NCI-H146 (cell line): ENCODE measurements at regions not wholly inside any gene's neighbourhood (a gene's known extent, or its start where the extent isn't known, plus 50 kb on each side); places are given as distances from the start of the nearest gene placed in this dataset.

ENCODE experiments used
- DNase-seq: peaks from one replicate; lab custom pipeline; 2025; lab: John Stamatoyannopoulos, UW

DNA sequence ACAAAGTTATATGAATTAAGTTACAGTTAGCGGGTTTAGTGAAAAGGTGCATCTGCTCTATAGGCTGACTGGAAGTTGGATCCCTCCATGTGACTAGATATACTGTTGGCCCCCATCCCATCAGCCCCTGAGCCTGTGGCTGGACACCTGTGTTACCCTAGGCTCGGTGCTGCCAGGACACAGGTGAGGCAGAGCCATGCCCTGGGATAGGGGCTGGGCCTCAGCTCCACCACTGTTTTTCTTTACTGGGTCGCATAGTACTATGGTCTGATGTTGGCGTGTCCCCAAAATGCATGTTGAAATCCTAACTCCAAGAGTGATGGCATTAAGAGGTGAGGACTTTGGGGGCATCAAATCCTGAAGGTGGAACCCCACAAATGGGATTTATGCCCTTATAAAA, 638.6 kb upstream of the ID2 start:
- DNase-seq = no peak

DNA sequence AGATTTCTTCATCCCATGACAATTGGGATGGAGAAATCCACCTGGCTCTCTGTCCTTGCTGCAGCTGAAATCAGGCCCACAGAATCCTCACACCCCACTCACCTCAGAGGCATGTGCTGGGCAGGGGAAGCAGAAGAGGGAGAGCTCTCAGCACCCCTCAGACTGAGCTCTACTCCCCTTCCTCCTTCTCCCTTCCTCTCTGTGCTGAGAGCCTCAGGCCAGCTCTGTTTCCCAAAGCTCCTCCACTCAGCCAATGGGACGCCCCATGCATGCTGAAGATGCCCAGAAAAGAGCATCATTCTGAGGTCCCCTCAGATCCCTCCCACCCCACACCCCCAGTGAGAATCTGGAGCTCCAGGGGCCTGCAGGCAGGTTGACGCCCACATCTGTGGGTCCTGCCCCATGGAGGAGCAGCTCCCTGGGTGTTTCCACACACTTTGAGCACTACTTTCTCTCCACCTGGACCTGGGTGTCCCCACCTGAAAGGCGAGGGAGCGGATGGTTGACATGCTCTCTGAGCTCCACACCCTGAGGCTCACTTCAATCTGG, 637.7 kb upstream of the ID2 start:
- no peak for DNase-seq

DNA sequence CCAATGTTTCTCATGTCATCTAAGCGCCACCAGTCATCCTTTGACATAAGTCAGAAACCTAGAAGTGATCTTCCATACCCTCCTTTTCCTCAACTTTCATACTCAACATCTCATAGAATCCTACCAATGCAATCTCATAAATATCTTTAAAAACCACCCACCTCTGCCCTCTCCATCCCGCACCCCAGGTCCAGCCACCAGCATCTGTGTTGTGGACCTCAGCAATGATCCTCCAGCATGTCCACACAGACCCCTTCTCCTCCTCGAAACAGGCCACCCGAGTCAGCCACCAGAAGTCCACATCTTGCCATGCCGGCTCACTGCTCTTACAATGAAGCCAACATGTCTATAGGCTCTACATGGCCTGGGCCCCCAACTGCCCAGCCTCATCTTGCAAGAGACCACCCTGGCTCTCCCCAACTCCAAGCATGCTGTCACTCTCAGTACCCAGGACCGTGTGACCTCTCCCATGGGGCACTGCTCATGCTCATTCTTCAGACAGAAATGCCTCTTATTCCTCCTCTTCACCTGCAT, 636.7 kb upstream of the ID2 start:
- DNase-seq = no peak

DNA sequence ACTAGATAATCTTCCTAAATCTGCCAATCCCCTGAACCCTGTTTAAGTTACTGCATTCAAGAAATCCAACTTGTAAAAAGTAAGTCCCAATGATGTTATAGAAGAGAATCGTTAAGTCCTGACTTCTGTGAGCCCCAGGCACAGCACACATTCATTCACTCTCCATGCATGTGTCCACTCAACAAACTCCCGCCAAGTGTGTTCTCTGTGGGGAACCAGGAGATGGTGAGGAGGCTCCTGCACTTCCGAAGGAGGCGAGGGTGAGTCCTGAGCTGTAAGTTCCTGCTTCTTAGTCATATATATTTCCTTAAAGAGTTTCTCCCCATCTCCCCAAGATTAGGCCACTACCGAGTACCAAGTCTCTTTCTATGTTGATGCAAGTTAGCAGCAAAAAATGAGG, 635.0 kb upstream of the ID2 start:
- DNase-seq = no peak

DNA sequence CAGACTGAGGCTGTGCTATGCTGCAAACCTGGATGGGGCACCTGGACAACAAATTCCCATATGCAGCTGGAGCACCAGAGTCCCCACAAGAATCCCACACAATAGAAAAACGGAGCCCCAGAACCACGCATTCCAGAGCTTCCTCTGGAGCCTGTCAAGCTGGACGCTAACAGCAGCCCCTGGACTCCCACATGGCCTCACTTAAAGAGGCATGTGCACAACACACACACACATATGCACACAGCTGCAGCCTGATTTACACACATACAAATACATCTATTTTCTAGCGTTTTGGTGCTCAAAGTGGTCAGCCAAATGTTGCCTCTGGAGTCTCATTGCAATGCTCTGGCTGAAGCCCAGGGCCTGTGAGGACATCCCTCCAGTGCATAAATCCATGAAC, 632.7 kb upstream of the ID2 start:
- DNase-seq = no peak

DNA sequence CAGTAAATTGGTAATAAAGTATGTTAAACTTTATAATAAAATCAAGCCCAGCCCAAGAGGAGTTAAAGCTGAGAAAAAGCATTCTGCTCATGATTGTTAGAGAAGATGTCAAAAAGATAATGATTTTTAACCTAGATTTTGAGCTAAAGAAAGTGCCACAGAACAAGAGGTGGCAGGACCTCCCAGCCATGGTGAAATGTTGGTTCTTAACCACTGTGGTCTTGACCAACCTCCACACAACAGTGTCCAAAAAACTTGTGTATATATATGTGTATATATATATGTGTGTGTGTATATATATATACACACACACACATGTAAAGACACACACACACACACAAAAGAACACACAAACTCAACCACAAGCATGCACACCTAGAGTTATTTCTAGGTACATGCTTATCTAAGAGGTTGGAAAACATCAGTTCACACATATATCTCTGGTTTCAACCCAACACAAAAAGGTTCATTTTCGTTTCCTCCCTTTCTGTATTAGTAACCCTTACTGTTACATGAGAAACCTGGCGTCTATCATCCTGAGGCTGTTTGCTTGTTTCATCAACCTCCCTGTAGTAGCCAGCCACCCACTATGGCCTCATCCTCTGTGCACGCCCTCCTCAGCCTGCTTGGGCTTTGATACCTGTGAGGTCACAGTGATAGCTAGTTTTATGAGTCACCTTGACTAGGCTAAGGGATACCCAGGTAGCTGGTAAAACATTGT, 631.8 kb upstream of the ID2 start:
- DNase-seq = no peak

DNA sequence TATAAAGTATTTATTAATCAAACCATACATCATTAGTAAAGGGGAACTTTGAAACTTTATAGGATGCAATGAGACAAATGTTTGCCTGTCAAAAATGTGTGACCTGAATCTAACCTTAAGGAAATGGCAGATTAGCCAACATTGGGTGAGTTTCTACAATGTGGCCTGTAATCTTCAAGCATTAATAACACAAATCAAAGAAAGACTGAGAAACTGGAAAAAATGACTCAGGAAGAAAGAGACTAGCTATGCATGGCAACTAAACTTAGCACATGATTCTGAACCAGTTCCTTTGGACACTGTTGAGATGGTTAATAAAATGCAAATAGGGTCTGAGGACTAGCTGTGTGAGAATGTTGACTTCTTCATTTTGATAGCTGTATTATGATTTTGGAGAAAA, 628.6 kb upstream of the ID2 start:
- DNase-seq = no peak

DNA sequence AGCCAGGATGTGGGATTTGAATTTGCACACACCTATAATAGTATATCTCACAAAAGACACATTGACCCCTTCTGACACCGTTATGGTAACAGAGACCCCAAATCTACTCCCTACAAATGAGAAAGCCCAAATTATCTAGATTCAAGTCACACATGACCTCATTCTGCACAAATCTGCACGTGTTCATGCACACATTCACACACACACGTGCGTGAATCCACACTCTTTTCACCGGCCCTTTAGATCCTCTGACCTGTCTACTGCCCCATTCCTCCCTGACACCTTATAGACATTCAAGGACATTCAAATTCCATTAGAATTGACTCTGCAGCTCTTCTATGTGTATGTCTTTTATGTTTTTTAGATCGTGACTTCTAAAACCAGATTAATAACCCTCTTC, 627.8 kb upstream of the ID2 start:
- no peak for DNase-seq

DNA sequence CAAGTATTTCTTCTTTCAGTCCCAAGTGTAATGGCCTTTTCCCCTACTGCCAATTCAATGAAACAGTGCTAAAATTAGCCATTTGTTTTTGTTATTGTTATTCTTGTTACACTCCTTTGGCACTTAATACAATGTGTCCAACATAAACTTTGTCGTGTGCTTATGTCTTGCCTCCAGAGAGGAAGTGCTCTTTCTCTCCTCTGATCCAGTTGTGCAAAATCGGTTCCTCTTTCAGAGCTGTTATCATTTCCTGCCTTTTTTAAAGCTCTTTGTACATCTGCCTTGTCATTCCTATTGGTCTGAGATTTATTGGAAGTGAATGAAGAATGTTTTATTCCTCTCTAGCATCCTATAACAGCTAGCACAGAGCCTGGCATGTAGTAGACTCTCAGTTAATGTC, 623.2 kb upstream of the ID2 start:
- no peak for DNase-seq

DNA sequence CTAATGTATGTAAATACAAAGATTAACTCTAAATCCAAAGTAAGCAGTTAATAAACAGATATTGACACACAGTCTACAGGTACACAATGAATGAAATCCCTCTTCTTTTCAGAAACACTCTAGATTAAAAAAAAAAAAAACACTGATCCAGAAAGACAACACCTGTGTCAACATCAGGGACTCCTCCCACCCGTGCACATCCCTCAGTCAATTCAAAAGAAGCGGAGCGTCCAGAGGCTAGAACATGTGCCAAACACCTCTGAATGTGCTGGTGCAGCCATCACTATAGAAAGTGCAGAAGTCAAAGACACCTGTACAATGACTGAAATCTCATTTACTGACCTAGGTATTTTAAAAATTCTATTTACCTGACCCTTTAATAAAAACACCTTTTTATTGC, 622.6 kb upstream of the ID2 start:
- peak; percentile 74 for DNase-seq

DNA sequence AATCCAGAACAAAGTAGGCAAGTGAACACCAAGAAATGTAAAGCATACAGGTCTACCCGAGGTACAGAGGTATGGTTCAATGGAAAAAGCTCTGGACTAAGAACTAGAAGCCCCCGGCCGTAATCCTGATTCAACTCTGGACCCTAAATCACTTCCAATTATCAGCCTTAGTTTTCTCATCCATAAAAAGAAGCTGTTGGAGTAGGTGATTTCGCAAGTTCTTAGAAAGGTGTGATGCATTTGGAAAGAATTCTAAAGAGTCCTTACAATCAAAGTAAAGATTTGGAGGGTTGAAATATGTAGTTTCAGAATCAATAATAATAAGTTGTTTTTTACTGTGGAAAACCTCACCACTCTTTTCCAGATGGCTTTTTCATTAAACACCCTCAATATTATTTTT, 622.1 kb upstream of the ID2 start:
- no peak for DNase-seq

DNA sequence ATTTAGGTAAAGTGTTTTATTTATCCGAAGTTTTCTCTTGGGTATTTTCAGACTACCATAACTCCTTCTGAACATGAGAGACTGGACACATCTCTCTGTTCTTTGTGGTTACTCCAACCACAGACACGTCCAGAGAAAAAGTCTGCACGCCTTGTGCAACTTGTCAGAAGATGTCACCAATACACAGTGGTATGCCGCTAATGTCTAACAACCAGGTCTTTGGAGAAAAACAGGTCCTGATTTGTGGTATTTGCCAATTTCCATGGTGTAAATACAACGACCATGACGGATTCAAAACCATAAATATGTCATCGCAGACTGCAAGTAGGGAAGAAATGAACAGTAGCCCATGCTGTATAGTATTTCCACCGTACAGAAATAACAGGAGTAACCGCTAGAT, 620.6 kb upstream of the ID2 start:
- DNase-seq = no peak

DNA sequence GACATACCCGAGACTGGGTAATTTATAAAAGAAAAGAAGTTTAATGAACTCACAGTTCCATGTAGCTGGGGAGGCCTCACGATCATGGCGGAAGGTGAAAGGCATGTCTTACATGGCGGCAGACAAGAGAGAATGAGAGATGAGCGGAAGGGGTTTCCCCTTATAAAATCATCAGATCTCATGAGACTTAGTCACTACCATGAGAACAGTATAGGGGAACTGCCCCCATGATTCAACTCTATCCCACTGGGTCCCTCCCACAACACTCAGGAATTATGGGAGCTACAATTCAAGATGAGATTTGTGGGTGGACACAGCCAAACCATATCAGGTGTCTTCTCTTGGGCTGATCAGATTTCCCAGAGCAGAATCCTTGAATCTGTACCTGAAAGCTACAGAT, 617.3 kb upstream of the ID2 start:
- no peak for DNase-seq

DNA sequence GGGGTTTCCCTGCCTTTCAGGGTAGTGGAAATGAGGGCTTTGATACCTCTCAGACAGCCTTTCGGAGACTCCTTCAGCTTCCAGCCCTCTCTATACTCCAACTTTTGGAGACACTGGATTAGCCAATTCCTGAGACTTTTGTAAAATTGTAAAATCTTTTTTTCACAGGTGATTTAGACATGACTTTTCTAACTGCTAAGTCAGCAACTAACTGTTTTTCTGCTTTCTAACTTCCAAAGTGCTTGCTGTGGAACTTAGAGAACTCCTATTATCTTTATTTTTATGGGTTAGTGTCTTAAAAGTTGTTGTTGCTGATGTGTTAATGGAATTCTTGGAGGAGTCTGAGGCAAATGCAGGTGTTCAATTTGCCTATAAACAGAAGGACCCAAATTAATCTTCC, 616.7 kb upstream of the ID2 start:
- no peak for DNase-seq

DNA sequence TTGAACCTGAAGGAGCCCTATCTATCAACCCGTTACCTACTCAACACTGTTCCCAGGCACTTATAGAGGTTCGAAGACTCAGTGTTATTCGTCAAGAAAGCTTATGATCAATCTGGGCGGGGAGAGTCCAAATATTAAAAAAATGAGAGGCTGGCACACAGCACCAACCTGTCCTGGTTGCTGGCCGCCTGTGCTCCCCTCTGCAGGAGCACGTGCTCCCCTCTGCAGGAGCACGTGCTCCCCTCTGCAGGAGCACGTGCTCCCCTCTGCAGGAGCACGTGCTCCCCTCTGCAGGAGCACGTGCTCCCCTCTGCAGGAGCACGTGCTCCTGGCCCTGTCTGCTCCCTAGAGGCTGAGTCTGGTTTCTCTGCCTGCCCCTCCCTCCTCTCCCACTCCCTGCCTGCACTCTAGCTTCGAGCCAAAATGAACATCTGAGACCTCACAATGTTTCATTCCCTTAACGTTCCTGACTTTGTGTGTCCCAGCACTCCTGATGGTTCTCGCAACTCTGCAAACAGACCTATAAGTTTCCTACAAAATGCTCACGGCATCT, 614.0 kb upstream of the ID2 start:
- DNase-seq = no peak

DNA sequence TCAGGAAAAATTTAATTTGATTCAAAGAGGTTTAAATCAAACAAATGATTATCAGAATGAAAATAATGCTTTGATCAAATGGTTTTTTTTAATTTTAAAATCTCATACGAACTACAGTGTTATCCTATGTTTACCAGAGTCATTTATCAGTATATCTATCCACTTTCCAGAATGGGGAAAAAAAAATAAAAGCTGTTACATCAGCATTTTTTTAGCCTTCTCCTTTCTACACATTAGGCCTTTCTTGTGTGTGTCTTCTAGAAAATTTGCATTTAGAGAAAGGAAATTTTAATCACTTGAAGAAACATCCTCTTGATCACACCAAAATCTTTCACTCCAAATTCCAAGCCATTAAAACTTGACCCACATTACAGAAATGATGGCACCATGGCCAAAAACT, 608.9 kb upstream of the ID2 start:
- no peak for DNase-seq

DNA sequence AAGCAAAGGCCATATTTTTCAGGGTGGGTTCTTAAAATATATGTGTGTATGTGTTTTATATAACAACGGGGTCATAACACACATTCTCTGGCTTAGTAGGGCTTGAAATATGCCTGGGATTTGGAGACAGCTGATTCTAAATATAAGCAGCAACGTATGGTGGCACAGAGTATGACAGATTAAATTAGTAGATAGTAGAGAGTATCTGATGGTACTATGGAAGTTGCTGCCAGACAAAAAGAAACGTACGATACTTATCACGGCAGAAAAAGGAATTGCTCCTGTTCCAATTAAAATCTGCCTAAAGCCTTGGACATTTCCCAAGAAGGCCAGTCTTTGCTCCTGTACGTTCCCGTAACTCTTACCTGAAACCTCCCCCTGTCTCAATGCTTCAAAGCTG, 607.9 kb upstream of the ID2 start:
- DNase-seq = no peak

DNA sequence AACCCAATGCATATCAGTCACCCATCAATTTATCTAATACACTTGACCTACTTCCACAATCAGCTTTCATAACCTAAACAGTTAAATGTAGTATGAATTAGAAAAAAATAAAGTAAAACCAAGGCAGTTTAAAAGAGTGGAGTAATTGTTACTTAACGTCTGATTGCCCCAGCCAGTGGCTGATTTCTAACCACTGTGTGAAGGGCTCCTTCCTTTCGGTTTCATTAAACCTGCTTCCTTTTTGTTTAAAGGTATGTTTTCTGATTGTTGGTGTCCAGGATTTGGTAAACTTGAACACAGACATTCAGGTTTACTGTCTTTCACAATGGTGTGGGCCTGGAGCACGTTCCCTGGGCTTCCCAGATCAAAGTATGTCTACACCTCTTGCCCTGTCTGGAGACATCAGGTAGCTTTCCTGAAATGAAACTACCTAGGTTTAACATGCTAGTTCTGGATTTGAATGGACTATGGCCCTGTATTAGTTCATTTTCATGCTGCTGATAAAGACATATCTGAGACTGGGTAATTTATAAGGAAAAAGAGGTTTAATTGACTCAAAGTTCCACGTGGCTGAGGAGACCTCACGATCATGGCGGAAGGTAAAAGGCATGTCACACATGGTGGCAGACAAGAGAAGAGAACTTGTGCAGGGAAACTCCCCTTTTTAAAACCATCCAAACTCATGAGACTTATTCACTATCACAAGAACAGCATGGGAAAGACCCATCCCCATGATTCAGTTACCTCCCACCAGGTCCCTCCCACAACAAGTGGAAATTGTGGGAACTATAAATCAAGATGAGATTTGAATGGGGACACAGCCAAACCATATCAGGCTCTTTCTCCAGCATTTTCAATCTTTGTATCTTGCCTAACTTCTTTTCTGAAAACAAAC, 605.2 kb upstream of the ID2 start:
- DNase-seq = no peak

DNA sequence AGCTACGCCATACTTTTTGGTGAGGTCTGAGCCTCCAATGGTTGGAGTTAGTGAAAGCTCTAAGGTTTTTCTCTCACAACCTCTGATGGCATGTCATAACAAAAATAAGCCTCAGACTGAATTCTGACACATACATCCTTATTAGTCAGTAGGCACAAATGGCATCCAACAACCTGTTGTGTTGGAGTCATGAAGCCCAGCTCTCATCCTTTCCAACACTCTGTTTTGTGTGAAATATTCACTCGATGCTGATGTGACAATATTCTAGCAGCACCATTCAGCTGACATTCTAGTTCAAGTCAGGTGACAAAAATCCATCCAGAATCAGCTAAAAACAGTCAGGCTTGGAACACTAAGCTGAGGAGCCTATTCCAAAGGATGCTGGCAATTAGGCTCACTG, 603.2 kb upstream of the ID2 start:
- no peak for DNase-seq

DNA sequence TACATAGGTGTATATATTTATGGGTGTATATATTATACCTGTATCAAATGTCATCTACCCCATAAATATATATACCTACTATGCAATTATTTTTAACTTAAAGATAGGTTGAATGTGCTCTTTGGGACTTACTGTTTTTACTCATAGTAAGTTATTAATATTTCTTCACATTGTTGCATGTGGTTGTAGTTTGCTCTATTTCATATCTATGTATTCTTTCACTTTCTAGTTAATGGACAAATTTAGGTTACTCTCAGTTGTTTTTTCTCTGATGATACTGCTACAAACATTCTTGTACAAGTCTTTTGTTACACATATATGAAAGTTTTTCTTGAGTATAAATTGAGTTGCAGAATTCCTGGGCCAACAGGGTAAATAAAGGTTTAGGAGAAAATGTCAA, 601.8 kb upstream of the ID2 start:
- no peak for DNase-seq

DNA sequence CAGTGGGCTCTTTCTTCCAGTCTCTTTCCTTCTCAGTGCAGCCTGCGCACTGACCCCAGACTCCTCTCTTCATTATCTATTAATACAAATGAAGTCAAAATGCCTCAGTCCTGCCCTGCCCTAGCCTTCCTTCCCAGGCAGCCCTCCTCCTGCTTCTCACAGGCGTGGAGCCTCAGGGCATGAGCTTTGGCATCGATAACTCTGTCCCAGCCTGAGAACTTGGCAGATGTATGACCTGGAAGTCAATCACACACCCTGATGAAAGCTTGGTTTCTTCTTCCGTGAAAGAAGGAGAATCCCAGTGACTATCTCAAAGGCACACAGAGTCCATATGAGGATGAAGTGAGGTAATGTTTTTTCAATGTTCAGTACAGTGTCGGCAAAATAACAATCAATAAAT, 600.7 kb upstream of the ID2 start:
- peak; percentile 53 for DNase-seq

DNA sequence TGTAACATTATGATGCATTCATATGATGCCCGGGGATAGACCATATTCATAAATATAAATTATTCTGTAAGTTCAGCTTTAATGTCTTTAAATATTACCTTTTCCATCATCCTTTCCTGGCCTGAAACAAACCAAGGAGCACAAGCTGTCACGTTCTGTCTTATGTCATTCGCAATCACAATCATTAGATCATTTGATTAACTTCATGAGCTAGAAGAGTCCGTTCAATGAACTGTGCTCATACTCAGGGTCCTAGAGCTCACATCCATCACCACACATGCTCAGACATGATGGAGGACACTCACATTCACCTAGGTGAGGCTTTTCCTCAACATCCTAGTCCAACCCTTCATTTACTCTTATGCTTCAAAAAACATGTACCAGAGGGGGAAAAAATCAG, 599.0 kb upstream of the ID2 start:
- DNase-seq = no peak

DNA sequence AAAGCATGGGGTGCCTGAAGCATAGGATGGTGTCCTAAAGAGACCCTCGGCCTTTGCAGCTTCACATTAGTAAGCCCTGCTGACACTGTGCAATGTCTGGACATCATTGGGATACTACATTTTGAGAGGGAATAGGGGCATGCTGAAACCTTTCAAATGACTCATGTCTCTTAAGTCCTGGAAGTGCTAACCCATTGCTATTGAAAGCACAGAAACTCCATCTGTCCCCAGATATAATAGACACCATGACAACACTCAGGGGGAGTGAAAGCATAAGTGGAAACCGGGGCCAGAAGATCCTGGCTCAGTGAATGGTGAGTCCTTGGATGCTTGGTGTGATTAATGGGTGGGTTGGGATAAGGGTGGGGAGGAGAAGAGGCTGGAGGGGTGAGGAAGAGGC, 595.5 kb upstream of the ID2 start:
- no peak for DNase-seq
